Adipocyte (in vitro differentiated cells): ENCODE measurements at regions not wholly inside any gene's neighbourhood (a gene's known extent, or its start where the extent isn't known, plus 50 kb on each side); places are given as distances from the start of the nearest gene placed in this dataset.

Experiments used
- DNase-seq: peaks from one replicate; pipeline ENCODE4 v3.0.0-alpha.2; 2015; ENCODE audit warnings: low read depth
- H3K27me3 ChIP-seq: replicated peaks from 2 replicates; pipeline ENCODE4 v1.7.0; 2013; ENCODE audit warnings: mild to moderate bottlenecking, low read length, moderate library complexity; ENCODE audit not compliant: control insufficient read depth, insufficient read depth
- H3K36me3 ChIP-seq: 2 replicates; pipeline ENCODE4 v1.7.0; 2013; ENCODE audit warnings: low read length, mild to moderate bottlenecking, moderate library complexity; ENCODE audit not compliant: control insufficient read depth, insufficient read depth, severe bottlenecking
- H3K4me1 ChIP-seq: 2 replicates; pipeline ENCODE4 v1.7.0; 2013; ENCODE audit warnings: mild to moderate bottlenecking, low read length, moderate library complexity; ENCODE audit not compliant: control insufficient read depth, insufficient read depth
- H3K4me3 ChIP-seq: 2 replicates; pipeline ENCODE4 v1.7.0; 2013; ENCODE audit warnings: mild to moderate bottlenecking, low read length, moderate library complexity
- H3K9ac ChIP-seq: 2 replicates; pipeline ENCODE4 v1.7.0; 2013; ENCODE audit warnings: mild to moderate bottlenecking, low read length, moderate library complexity
- H3K9me3 ChIP-seq: 2 replicates; pipeline ENCODE4 v1.7.0; 2013; ENCODE audit warnings: mild to moderate bottlenecking, low read length, moderate library complexity; ENCODE audit not compliant: control insufficient read depth

DNA sequence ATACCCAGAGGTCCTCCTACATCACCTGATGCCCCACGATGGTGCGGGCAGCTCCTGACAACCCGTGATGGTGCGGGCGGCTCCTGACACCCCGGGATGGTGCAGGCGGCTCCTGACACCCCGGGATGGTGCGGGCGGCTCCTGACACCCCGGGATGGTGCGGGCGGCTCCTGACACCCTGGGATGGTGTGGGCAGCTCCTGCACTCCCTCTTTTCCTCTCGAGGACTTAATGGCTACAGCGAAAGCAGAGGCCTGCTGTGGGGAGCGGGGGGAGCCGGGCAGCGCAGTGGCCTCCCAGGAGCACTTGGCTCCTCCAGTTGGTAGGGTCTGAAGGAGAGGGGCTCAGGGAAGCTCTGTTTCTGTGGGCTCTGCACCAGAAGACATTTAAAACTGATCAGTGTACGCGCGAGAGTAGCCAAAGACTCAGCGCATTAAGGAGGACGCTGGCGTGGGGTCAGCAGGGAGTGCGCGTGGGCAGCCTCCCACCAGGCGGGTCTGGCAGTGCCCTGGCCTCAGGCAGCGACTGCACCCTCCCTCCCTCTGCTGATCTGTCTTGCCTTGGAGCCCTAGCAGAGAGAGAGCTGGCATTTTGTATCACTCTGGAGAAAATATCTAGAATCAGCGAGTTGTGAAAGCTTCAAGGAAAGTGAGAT, 464.5 kb upstream of the MYT1L start:
- Histone ChIP-seq H3K9ac (no peak overlapping the region), H3K4me1 (no peaks in the 10 kb centered on the region), H3K27me3 (no peaks in the 10 kb centered on the region), H3K9me3 (peaks cover 8% of the 10 kb centered on the region), H3K4me3 (no peak overlapping the region), H3K36me3 (no peaks in the 10 kb centered on the region)
- no peak for DNase-seq

DNA sequence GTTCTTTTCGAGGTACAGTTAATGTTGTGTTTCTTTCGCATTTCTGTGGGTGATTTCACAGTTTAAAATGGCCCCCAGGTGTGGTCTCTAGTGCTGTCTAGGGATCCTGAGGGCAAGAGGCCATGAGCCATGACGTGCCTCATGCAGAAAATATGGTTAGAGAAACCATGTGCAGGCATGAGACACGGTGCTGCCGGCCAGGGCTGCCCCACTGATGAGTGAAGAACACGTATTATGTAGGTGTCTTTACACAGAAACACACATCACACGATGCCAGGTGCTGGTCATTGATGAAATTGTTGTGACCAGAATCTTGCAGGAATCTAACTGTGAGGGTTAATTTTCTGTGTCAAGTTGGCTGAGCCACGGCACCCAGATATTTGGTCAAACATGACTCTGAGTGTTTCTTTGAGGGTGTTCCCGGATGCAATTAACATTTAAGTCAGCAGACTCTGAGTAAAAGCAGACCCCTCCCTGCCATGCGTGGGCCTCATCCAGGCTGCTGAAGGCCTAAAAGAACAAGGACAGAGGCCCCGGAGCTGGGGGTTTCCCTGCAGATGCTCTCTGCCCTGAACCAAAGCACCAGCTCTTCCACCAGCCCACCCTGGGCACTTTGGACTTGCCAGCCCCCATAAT, 463.0 kb upstream of the MYT1L start:
- peaks cover 2% of the 10 kb centered on the region for H3K9me3 ChIP-seq
- H3K36me3 ChIP-seq: no peaks in the 10 kb centered on the region
- no peak overlapping the region for H3K9ac ChIP-seq
- no peak for DNase-seq
- H3K4me3 ChIP-seq: no peak overlapping the region
- H3K4me1 ChIP-seq: no peaks in the 10 kb centered on the region
- H3K27me3 ChIP-seq: no peaks in the 10 kb centered on the region

DNA sequence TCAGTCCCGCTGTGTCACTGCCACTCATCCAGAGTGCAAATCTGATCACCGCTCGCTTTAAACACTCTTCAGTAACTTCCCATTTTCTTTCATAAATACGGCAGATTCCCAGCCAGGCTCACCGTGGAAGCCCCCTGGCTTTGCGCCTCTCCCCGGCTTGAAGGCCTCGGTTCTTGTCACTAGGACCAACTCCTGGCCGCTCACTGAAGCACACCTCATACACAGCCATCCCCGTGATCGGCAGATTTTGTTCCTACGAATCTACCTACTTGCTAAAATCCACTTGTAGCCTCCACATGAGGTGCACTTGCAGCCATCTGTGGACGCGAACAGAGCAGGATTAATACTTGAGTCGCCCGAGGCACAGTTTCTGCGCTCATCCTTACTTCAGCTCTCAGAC, 462.4 kb upstream of the MYT1L start:
- Histone ChIP-seq H3K9ac (no peak overlapping the region), H3K4me3 (no peak overlapping the region), H3K27me3 (no peaks in the 10 kb centered on the region), H3K4me1 (no peaks in the 10 kb centered on the region), H3K36me3 (no peaks in the 10 kb centered on the region), H3K9me3 (peaks cover 2% of the 10 kb centered on the region)
- no peak for DNase-seq

DNA sequence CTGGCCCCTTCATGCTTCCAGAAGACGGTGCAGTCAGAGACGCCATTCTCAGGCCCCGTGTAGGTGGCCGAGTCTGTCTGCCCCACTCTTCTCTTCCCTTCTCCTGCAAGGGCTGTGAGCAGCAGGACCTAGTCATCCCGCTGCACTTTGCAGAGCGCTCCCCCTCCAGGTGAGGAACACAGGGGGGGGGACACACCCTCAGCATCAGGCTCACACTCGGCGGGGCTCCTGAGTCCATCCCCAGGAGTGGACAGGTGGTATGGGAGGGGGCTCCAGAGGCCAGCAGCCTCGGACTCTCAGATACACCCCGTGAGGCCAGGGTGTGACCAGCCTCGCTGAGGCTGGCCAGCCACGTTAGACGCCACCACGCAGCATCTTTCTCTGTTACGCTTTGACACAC, 460.5 kb upstream of the MYT1L start:
- no peak overlapping the region for H3K9ac ChIP-seq
- H3K4me1 ChIP-seq: no peaks in the 10 kb centered on the region
- H3K36me3 ChIP-seq: no peaks in the 10 kb centered on the region
- no peaks in the 10 kb centered on the region for H3K27me3 ChIP-seq
- no peak for DNase-seq
- H3K9me3 ChIP-seq: no peaks in the 10 kb centered on the region
- no peak overlapping the region for H3K4me3 ChIP-seq

DNA sequence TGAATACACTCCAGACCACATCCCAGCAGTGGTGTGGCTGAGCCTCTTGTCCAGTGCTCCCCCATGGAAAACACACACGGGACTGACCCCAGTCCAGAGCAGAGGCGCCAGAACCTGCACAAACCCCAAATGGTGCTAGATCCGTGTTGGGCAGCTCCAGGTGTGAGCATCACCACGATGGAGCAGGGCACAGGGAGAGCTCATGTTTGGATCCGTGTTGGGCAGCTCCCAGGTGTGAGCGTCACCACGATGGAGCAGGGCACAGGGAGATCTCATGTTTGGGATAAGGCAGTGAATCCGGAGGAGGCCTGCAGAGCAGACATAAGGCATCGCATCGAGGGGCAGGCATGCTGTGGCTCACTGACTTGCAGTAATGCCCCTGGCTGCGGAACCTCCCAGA, 460.0 kb upstream of the MYT1L start:
- H3K9me3 ChIP-seq: no peaks in the 10 kb centered on the region
- H3K4me3 ChIP-seq: no peak overlapping the region
- H3K4me1 ChIP-seq: no peaks in the 10 kb centered on the region
- no peaks in the 10 kb centered on the region for H3K27me3 ChIP-seq
- no peak for DNase-seq
- H3K36me3 ChIP-seq: no peaks in the 10 kb centered on the region
- no peak overlapping the region for H3K9ac ChIP-seq

DNA sequence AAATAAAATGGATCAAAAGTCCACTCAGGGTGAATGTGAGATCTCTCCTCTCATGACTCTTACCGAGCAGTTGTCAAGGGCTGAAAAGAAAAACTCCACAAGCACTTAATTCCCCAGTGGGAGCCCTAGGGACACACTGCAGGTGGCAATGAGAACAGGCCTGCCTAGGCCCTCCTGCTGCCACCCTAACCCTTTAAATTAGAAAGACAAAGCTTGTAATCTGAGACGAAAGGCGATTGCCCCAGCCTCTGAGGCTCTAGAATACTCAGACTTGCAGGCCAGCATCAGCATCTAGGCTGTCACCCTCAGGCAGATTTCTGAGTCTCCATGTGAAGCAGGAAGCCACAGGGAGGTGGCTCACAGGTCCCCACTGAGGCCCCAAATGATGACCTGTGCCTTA, 457.0 kb upstream of the MYT1L start:
- Histone ChIP-seq H3K27me3 (no peaks in the 10 kb centered on the region), H3K36me3 (no peaks in the 10 kb centered on the region), H3K4me3 (no peak overlapping the region), H3K4me1 (no peaks in the 10 kb centered on the region), H3K9me3 (no peaks in the 10 kb centered on the region), H3K9ac (no peak overlapping the region)
- no peak for DNase-seq

DNA sequence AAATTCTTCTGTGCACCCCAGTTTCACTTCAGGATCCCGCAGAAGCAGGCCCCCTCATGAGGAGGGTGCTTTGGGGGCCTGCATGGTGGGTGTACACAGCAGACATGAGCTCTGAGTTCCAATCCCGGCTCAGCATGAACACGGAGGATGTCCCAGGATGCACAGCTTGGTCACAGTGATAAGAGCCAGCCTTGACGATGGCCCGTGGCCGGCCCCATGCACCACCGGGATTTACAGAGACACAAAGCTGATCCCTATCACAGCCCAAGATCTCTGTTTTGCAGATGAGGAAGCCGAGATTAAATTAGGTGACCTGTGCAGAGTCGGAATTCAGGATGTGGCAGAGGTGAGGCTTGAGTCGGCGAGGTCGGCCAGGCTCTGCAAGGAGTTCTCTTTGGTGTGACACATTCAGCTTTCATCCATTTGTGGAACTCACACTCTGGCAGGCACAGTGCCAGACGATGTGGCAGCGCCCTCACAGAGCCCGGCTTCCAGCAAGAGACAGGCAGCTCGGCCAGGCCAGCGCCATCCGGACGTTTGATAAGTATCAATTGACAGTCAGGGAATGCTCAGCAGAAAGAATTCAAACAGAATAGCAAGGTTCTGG, 456.3 kb upstream of the MYT1L start:
- no peaks in the 10 kb centered on the region for H3K27me3 ChIP-seq
- H3K9me3 ChIP-seq: no peaks in the 10 kb centered on the region
- no peak for DNase-seq
- no peak overlapping the region for H3K9ac ChIP-seq
- H3K4me3 ChIP-seq: no peak overlapping the region
- no peaks in the 10 kb centered on the region for H3K4me1 ChIP-seq
- no peaks in the 10 kb centered on the region for H3K36me3 ChIP-seq

DNA sequence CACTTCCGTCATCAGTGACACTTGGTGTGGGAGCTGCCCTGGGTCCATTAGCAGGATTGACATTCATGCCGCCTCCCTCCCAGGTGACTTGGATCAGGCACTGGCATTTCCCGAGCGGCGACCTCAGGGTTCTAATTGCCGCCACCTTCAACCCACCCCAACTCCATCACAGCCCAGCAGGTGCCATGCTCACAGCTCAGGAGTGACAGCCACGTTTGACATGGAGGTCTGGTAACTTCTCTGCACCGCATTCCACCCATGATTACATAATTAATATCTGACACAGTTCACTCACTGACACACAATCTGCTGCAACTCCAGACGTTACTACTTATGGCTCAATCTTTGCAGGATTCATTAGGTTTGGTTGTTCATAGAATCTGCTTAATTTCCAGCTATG, 450.9 kb upstream of the MYT1L start:
- Histone ChIP-seq H3K27me3 (no peaks in the 10 kb centered on the region), H3K36me3 (no peaks in the 10 kb centered on the region), H3K4me1 (no peaks in the 10 kb centered on the region), H3K9ac (no peak overlapping the region), H3K9me3 (no peaks in the 10 kb centered on the region), H3K4me3 (no peak overlapping the region)
- no peak for DNase-seq

DNA sequence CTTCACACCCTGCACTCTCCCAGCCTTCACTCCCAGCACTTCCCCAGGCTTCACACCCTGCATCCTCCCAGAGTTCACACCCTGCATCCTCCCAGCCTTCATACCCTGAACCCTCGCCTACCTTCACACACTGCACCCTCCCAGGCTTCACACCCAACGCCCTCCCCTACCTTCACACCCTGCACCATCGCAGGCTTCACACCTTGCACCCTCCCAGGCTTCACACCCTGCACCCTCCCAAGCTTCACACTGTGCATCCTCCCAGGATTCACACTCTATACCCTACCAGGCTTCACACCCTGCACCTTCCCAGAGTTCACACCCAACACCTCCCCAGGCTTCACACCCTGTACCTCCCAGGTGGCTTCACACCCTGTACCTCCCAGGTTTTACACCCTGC, 448.7 kb upstream of the MYT1L start:
- no peak for DNase-seq
- Histone ChIP-seq H3K4me3 (no peak overlapping the region), H3K36me3 (no peaks in the 10 kb centered on the region), H3K9ac (no peak overlapping the region), H3K4me1 (no peaks in the 10 kb centered on the region), H3K27me3 (no peaks in the 10 kb centered on the region), H3K9me3 (no peaks in the 10 kb centered on the region)

DNA sequence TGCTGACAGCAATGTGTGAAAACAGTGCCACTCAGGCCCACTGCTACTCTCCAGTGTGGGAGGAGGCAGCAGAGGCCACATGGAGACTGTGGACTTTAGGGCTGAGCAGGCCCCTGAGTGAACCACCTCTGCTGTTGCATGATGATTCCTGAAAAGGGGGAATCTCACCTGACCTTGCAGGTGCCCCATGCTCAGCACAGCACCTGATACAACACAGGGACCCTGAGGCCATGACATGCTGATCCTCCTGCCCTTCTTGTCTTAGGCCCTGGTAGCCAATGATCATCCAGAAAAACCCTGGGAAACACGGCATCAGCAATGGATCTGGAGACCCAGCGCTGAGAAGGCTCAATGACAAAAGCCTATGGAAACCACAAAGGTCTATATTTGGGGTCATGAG, 446.8 kb upstream of the MYT1L start:
- no peaks in the 10 kb centered on the region for H3K4me1 ChIP-seq
- H3K9ac ChIP-seq: no peak overlapping the region

DNA sequence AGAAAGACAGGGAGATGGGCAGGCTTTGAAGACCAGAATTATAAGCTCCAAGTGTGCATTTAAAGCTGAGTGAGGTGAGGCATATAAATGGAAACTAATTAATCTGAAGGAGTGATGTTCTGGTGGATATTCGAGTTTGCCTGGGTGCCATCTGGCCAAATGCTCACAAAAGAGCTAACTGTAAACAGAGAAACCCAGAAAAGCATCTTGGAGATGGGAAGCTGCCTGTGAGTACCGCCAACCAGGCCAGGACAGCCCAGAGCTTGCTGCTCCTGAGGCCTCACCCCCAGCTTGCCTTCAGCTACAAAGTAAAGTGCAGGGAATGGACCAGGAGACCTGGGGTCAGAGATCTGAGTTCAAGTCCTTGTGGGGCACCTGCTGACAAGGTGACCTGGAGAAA, 446.1 kb upstream of the MYT1L start:
- H3K4me1 ChIP-seq: no peaks in the 10 kb centered on the region
- DNase-seq: no peak
- H3K36me3 ChIP-seq: no peaks in the 10 kb centered on the region
- no peak overlapping the region for H3K9ac ChIP-seq
- H3K27me3 ChIP-seq: no peaks in the 10 kb centered on the region
- no peak overlapping the region for H3K4me3 ChIP-seq
- no peaks in the 10 kb centered on the region for H3K9me3 ChIP-seq

More for the DNA sequence above, 446.8 kb upstream of the MYT1L start:
- H3K27me3 ChIP-seq: no peaks in the 10 kb centered on the region
- H3K36me3 ChIP-seq: no peaks in the 10 kb centered on the region
- no peak overlapping the region for H3K4me3 ChIP-seq
- DNase-seq: no peak
- no peaks in the 10 kb centered on the region for H3K9me3 ChIP-seq
